ENCODE measurements at regions not wholly inside any gene's neighbourhood (a gene's known extent, or its start where the extent isn't known, plus 50 kb on each side); places are given as distances from the start of the nearest gene placed in this dataset.

GRCh38 chr4:127249767-127250108 lies 383.0 kb upstream of the INTU start:
- Mint-ChIP-seq H3K27ac (no peak overlapping the region), H3K4me1 (no peaks in the 10 kb centered on the region), H3K4me3 (no peak overlapping the region), H3K9me3 (ENCODE audit: insufficient read depth) (no peaks in the 10 kb centered on the region), H3K27me3 (no peaks in the 10 kb centered on the region)
- Histone ChIP-seq H3K4me1 (ENCODE audit: control insufficient read depth in 2 of 2, insufficient read depth in 2 of 2, low read length in 2 of 2) (no peaks in the 10 kb centered on the region), H3K9me3 (ENCODE audit: control extremely low read depth in 1 of 3, control insufficient read depth in 2 of 3, insufficient read depth in 1 of 3, low read length in 2 of 3) (peaks cover 0 to 6% (median 0%) of the 10 kb centered on the region in 3 donors), H3K4me2 (replicated peaks; ENCODE audit: low read depth, low read length, poor library complexity, severe bottlenecking) (no peak overlapping the region), H4K20me1 (ENCODE audit: control insufficient read depth, insufficient read depth, low read length, poor library complexity, severe bottlenecking) (no peaks in the 10 kb centered on the region), H3K36me3 (replicated peaks in 1 of 2; ENCODE audit: control extremely low read depth in 1 of 2, control insufficient read depth in 1 of 2, extremely low read depth in 1 of 2, insufficient read depth in 2 of 2, low read length in 1 of 2) (no peaks in the 10 kb centered on the region), H3K79me2 (ENCODE audit: control insufficient read depth, insufficient read depth, low read length) (no peaks in the 10 kb centered on the region), H3K4me3 (ENCODE audit: control extremely low read depth in 1 of 5, extremely low read depth in 1 of 5, insufficient read depth in 1 of 5, low read depth in 2 of 5, low read length in 4 of 5) (no peak overlapping the region), H3K9ac (ENCODE audit: low read length) (no peak overlapping the region), H3K27me3 (replicated peaks in 1 of 4; ENCODE audit: control extremely low read depth in 1 of 4, control insufficient read depth in 3 of 4, insufficient read depth in 4 of 4, low read length in 3 of 4) (no peaks in the 10 kb centered on the region), H3K27ac (ENCODE audit: low read length in 2 of 2) (no peak overlapping the region), H2AFZ (ENCODE audit: insufficient read depth, low read depth, low read length, poor library complexity, severe bottlenecking) (no peak overlapping the region)
- POLR2A ChIA-PET: no interaction called here
- no peak for TF ChIP-seq EZH2 (IDR thresholded peaks at IDR 0.05; ENCODE audit: borderline replicate concordance, insufficient read depth, low read depth, low read length, poor library complexity, severe bottlenecking)
- TF ChIP-seq CTCF (IDR thresholded peaks at IDR 0.05): no peak
- 80% methylated on average over 1 of the region's 3 CpGs for WGBS (ENCODE audit: insufficient coverage)
- no peak for DNase-seq
- intact Hi-C loops (cut with micrococcal nuclease): no loop called here
- ATAC-seq (ENCODE audit: low read depth): no peak
- CTCF ChIA-PET: no interaction called here

GRCh38 chr4:127250577-127250976 lies 382.2 kb upstream of the INTU start:
- POLR2A ChIA-PET: no interaction called here
- DNase-seq: no peak
- Mint-ChIP-seq H3K9me3 (ENCODE audit: insufficient read depth) (no peaks in the 10 kb centered on the region), H3K4me1 (no peaks in the 10 kb centered on the region), H3K4me3 (no peak overlapping the region), H3K27me3 (no peaks in the 10 kb centered on the region), H3K27ac (no peak overlapping the region)
- CTCF ChIA-PET: no interaction called here
- no peaks in the 10 kb centered on the region for H4K20me1 ChIP-seq (ENCODE audit: control insufficient read depth, insufficient read depth, low read length, poor library complexity, severe bottlenecking)
- H2AFZ ChIP-seq (ENCODE audit: insufficient read depth, low read depth, low read length, poor library complexity, severe bottlenecking): no peak overlapping the region
- H3K9ac ChIP-seq (ENCODE audit: low read length): no peak overlapping the region
- H3K4me2 ChIP-seq (replicated peaks; ENCODE audit: low read depth, low read length, poor library complexity, severe bottlenecking): no peak overlapping the region
- ATAC-seq (ENCODE audit: low read depth): no peak
- no peaks in the 10 kb centered on the region for H3K36me3 ChIP-seq (replicated peaks in 1 of 2; ENCODE audit: control extremely low read depth in 1 of 2, control insufficient read depth in 1 of 2, extremely low read depth in 1 of 2, insufficient read depth in 2 of 2, low read length in 1 of 2)
- no peaks in the 10 kb centered on the region for H3K27me3 ChIP-seq (replicated peaks in 1 of 4; ENCODE audit: control extremely low read depth in 1 of 4, control insufficient read depth in 3 of 4, insufficient read depth in 4 of 4, low read length in 3 of 4)
- WGBS (ENCODE audit: insufficient coverage): 40% methylated on average over 3 of the region's 5 CpGs
- H3K4me1 ChIP-seq (ENCODE audit: control insufficient read depth in 2 of 2, insufficient read depth in 2 of 2, low read length in 2 of 2): no peaks in the 10 kb centered on the region
- no peaks in the 10 kb centered on the region for H3K79me2 ChIP-seq (ENCODE audit: control insufficient read depth, insufficient read depth, low read length)
- no peak for TF ChIP-seq EZH2 (IDR thresholded peaks at IDR 0.05; ENCODE audit: borderline replicate concordance, insufficient read depth, low read depth, low read length, poor library complexity, severe bottlenecking)
- no peak for TF ChIP-seq CTCF (IDR thresholded peaks at IDR 0.05)
- H3K9me3 ChIP-seq (ENCODE audit: control extremely low read depth in 1 of 3, control insufficient read depth in 2 of 3, insufficient read depth in 1 of 3, low read length in 2 of 3): peaks cover 0 to 6% (median 0%) of the 10 kb centered on the region in 3 donors
- H3K4me3 ChIP-seq (ENCODE audit: control extremely low read depth in 1 of 5, extremely low read depth in 1 of 5, insufficient read depth in 1 of 5, low read depth in 2 of 5, low read length in 4 of 5): no peak overlapping the region
- H3K27ac ChIP-seq (ENCODE audit: low read length in 2 of 2): no peak overlapping the region
- intact Hi-C loops (cut with micrococcal nuclease): no loop called here

Measured in B cell (primary cell).